CD14-positive monocyte (primary cell): ENCODE measurements at regions not wholly inside any gene's neighbourhood (a gene's known extent, or its start where the extent isn't known, plus 50 kb on each side); places are given as distances from the start of the nearest gene placed in this dataset.

Source experiments
- DNase-seq, 3 donors: peaks; one replicate each; pipeline ENCODE4 v3.0.0-alpha.2; 2011 to 2022
- H2AFZ ChIP-seq: 2 replicates; pipeline ENCODE4 v1.6.0; 2012; ENCODE audit warnings: mild to moderate bottlenecking, low read depth, low read length, inconsistent platforms; ENCODE audit not compliant: insufficient read depth, poor library complexity, severe bottlenecking
- H3K27ac ChIP-seq, 2 donors: 1 replicate in 1 of 2; 2 replicates in 1 of 2; pipeline ENCODE4 v1.5.1; 2012 to 2013; ENCODE audit warnings: low read length in 2 of 2, control low read depth in 1 of 2, inconsistent platforms in 1 of 2, low read depth in 1 of 2, mild to moderate bottlenecking in 1 of 2
- H3K27me3 ChIP-seq, 2 donors: one replicate each; pipeline versions ENCODE4 v1.6.0 to v1.6.1; 2011 to 2013; ENCODE audit warnings: low read length in 2 of 2; ENCODE audit not compliant: control insufficient read depth in 2 of 2, insufficient read depth in 2 of 2
- H3K36me3 ChIP-seq, 2 donors: replicated peaks in 1 of 2; 1 replicate in 1 of 2; 2 replicates in 1 of 2; pipeline versions ENCODE4 v1.5.1 to v1.6.1; 2012 to 2013; ENCODE audit warnings: low read length in 2 of 2, control low read depth in 1 of 2, inconsistent platforms in 1 of 2, mild to moderate bottlenecking in 1 of 2; ENCODE audit not compliant: insufficient read depth in 2 of 2, control insufficient read depth in 1 of 2
- H3K4me1 ChIP-seq, 2 donors: 1 replicate in 1 of 2; 2 replicates in 1 of 2; pipeline versions ENCODE4 v1.5.1 to v1.6.1; 2012 to 2013; ENCODE audit warnings: low read length in 2 of 2, control low read depth in 1 of 2, inconsistent platforms in 1 of 2, mild to moderate bottlenecking in 1 of 2, moderate library complexity in 1 of 2; ENCODE audit not compliant: insufficient read depth in 2 of 2, control insufficient read depth in 1 of 2
- H3K4me2 ChIP-seq: replicated peaks from 2 replicates; pipeline ENCODE3; 2012; ENCODE audit warnings: low read length, moderate library complexity, mild to moderate bottlenecking; ENCODE audit not compliant: poor library complexity, severe bottlenecking; ENCODE audit errors: extremely low read depth
- H3K4me3 ChIP-seq, 3 experiments: fragments of 200-600 bp in 1 of 3; sonication (generic) in 1 of 3; replicated peaks in 1 of 3; 1 replicate in 2 of 3; 2 replicates in 1 of 3; pipeline ENCODE4 v1.5.1; 2011 to 2013; ENCODE audit warnings: low read length in 3 of 3, mild to moderate bottlenecking in 3 of 3, control low read depth in 2 of 3, low read depth in 2 of 3, inconsistent platforms in 1 of 3, moderate library complexity in 1 of 3
- H3K79me2 ChIP-seq: 2 replicates; pipeline ENCODE4 v1.6.0; 2012; ENCODE audit warnings: mild to moderate bottlenecking, control low read depth, inconsistent platforms, low read length, moderate library complexity; ENCODE audit not compliant: insufficient read depth
- H3K9ac ChIP-seq: 2 replicates; pipeline ENCODE4 v1.6.0; 2017; ENCODE audit warnings: low read length, mild to moderate bottlenecking; ENCODE audit not compliant: insufficient read depth, poor library complexity, severe bottlenecking
- H3K9me3 ChIP-seq, 2 donors: replicated peaks in 1 of 2; 1 replicate in 1 of 2; 2 replicates in 1 of 2; pipeline versions ENCODE4 v1.5.1 to v1.6.1; 2012 to 2013; ENCODE audit warnings: low read length in 2 of 2, control low read depth in 1 of 2; ENCODE audit not compliant: control insufficient read depth in 1 of 2, insufficient read depth in 1 of 2
- H4K20me1 ChIP-seq: 2 replicates; pipeline ENCODE4 v1.6.0; 2012; ENCODE audit warnings: mild to moderate bottlenecking, low read length, control low read depth, moderate library complexity; ENCODE audit not compliant: insufficient read depth
- H3K27ac Mint-ChIP-seq, 7 donors: one replicate each; pipeline ENCODE4 v1.8.0; 2020; ENCODE audit warnings: mild to moderate bottlenecking in 7 of 7, mixed read lengths in 7 of 7, moderate library complexity in 6 of 7, inconsistent platforms in 2 of 7
- H3K27me3 Mint-ChIP-seq, 3 donors: one replicate each; pipeline ENCODE4 v1.8.0; 2021 to 2022; ENCODE audit warnings: low read depth in 3 of 3, mild to moderate bottlenecking in 3 of 3, mixed read lengths in 3 of 3, moderate library complexity in 3 of 3, inconsistent platforms in 1 of 3
- H3K36me3 Mint-ChIP-seq, 2 donors: one replicate each; pipeline ENCODE4 v1.8.0; 2020; ENCODE audit warnings: mixed read lengths in 2 of 2, inconsistent platforms in 1 of 2, mild to moderate bottlenecking in 1 of 2
- H3K4me1 Mint-ChIP-seq: one replicate; pipeline ENCODE4 v1.8.0; 2020; ENCODE audit warnings: mild to moderate bottlenecking, mixed read lengths
- H3K4me3 Mint-ChIP-seq, 2 donors: one replicate each; pipeline ENCODE4 v1.8.0; 2020; ENCODE audit warnings: mild to moderate bottlenecking in 2 of 2, mixed read lengths in 2 of 2, moderate library complexity in 1 of 2
- H3K9me3 Mint-ChIP-seq, 7 donors: one replicate each; pipeline ENCODE4 v1.8.0; 2020 to 2022; ENCODE audit warnings: mixed read lengths in 7 of 7, mild to moderate bottlenecking in 6 of 7, moderate library complexity in 6 of 7, inconsistent platforms in 2 of 7
- WGBS: methylation state at CpG from one replicate; pipeline ENCODE4 v1.1.5; 2013; ENCODE audit warnings: missing lambda C conversion rate; ENCODE audit not compliant: insufficient coverage; 5-methylcytosine and 5-hydroxymethylcytosine counted together
- intact Hi-C, 2 donors: fragments of 100-400 bp; cut with micrococcal nuclease; formaldehyde crosslinking; loops; one replicate each; pipeline versions ENCODE4 v1.15.0 to v1.15.1; 2023
- TF ChIP-seq, protein P1 (sequence below): fragments of 200-600 bp; IDR thresholded peaks from one replicate; pipeline ENCODE4 v1.8.0; 2022; ENCODE audit warnings: antibody characterized with exemption, mild to moderate bottlenecking

GRCh38 chr22:48885919-48886305, 941.8 kb downstream of the BRD1 start:
- Mint-ChIP-seq H3K4me3 (no peak overlapping the region), H3K27me3 (peaks cover 0 to 2% (median 2%) of the 10 kb centered on the region in 3 donors), H3K4me1 (no peaks in the 10 kb centered on the region), H3K27ac (no peak overlapping the region), H3K9me3 (no peaks in the 10 kb centered on the region), H3K36me3 (no peaks in the 10 kb centered on the region)
- Histone ChIP-seq H4K20me1 (no peaks in the 10 kb centered on the region), H3K79me2 (no peaks in the 10 kb centered on the region), H3K27ac (no peak overlapping the region), H3K4me1 (no peaks in the 10 kb centered on the region), H3K9me3 (no peaks in the 10 kb centered on the region), H3K4me2 (no peak overlapping the region), H3K36me3 (no peaks in the 10 kb centered on the region), H3K9ac (no peak overlapping the region), H2AFZ (no peak overlapping the region), H3K27me3 (no peaks in the 10 kb centered on the region), H3K4me3 (no peak overlapping the region)
- 84% methylated on average over 8 of the region's 9 CpGs for WGBS
- no peak for DNase-seq
- intact Hi-C loops: no loop called here
- TF ChIP-seq, protein P1, sequence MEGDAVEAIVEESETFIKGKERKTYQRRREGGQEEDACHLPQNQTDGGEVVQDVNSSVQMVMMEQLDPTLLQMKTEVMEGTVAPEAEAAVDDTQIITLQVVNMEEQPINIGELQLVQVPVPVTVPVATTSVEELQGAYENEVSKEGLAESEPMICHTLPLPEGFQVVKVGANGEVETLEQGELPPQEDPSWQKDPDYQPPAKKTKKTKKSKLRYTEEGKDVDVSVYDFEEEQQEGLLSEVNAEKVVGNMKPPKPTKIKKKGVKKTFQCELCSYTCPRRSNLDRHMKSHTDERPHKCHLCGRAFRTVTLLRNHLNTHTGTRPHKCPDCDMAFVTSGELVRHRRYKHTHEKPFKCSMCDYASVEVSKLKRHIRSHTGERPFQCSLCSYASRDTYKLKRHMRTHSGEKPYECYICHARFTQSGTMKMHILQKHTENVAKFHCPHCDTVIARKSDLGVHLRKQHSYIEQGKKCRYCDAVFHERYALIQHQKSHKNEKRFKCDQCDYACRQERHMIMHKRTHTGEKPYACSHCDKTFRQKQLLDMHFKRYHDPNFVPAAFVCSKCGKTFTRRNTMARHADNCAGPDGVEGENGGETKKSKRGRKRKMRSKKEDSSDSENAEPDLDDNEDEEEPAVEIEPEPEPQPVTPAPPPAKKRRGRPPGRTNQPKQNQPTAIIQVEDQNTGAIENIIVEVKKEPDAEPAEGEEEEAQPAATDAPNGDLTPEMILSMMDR: no peak

DNA sequence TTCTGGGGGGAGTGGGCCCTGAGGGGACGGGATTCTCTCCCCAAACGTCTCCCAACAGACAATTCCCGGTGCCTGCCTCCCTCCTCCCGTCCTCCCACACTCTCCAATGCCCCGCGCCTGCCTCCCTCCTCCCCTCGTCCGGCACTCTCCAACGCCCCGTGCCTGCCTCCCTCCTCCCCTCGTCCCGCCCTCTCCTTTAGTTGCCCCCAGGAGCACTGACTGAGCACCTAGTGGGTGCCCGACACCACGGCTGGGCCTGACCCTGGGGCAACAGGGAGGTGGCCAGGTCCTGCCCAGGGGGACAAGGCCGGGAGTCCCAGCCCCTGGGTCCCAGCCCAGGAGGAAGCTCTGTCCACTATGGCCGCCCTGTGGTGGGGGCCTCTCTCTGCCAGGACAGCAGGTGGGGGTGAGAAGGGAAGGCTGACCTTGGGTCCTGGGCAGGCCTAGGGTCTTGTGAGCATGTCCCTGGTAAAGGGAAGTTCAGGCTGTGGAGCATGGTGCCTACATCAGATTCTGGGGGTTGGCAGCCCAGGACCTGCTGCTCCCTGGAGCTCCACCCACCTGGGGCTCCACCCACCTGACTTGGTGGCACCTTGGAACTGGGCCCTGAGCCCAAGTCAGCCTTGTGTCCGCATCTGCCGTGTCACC, 942.3 kb downstream of the BRD1 start:
- WGBS: 83% methylated on average over 16 of the region's 18 CpGs
- intact Hi-C loops: no loop called here
- H2AFZ ChIP-seq: no peak overlapping the region

More for the DNA sequence above, 942.3 kb downstream of the BRD1 start:
- DNase-seq: no peak
- TF ChIP-seq, protein P1: no peak
- no peak overlapping the region for H3K4me2 ChIP-seq
- H3K36me3 Mint-ChIP-seq: no peaks in the 10 kb centered on the region
- H3K9me3 ChIP-seq: no peaks in the 10 kb centered on the region
- H3K36me3 ChIP-seq: no peaks in the 10 kb centered on the region
- no peak overlapping the region for H3K4me3 Mint-ChIP-seq
- H3K27ac Mint-ChIP-seq: no peak overlapping the region
- no peaks in the 10 kb centered on the region for H3K4me1 Mint-ChIP-seq
- no peak overlapping the region for H3K27ac ChIP-seq
- no peak overlapping the region for H3K4me3 ChIP-seq
- no peaks in the 10 kb centered on the region for H3K27me3 ChIP-seq
- peaks cover 0 to 2% (median 2%) of the 10 kb centered on the region in 3 donors for H3K27me3 Mint-ChIP-seq
- no peaks in the 10 kb centered on the region for H3K4me1 ChIP-seq
- no peaks in the 10 kb centered on the region for H3K79me2 ChIP-seq
- H3K9ac ChIP-seq: no peak overlapping the region
- no peaks in the 10 kb centered on the region for H3K9me3 Mint-ChIP-seq
- no peaks in the 10 kb centered on the region for H4K20me1 ChIP-seq
